Muscle layer of duodenum (tissue), 2 donors: ENCODE measurements at regions not wholly inside any gene's neighbourhood (a gene's known extent, or its start where the extent isn't known, plus 50 kb on each side); places are given as distances from the start of the nearest gene placed in this dataset.

ENCODE experiments used
- H3K27ac ChIP-seq: one replicate; pipeline ENCODE4 v1.7.0; 2013; ENCODE audit warnings: mild to moderate bottlenecking, low read length
- H3K27me3 ChIP-seq: one replicate; pipeline ENCODE4 v1.7.0; 2013; ENCODE audit warnings: low read depth, mild to moderate bottlenecking, control low read depth, low read length
- H3K36me3 ChIP-seq, 2 donors: one replicate each; pipeline ENCODE4 v1.7.0; 2013; ENCODE audit warnings: low read length in 2 of 2, control low read depth in 1 of 2, mild to moderate bottlenecking in 1 of 2; ENCODE audit not compliant: insufficient read depth in 2 of 2, control insufficient read depth in 1 of 2
- H3K4me1 ChIP-seq, 2 donors: one replicate each; pipeline ENCODE4 v1.7.0; 2013; ENCODE audit warnings: low read length in 2 of 2, mild to moderate bottlenecking in 2 of 2, control low read depth in 1 of 2, moderate library complexity in 1 of 2; ENCODE audit not compliant: insufficient read depth in 2 of 2, control insufficient read depth in 1 of 2
- H3K4me3 ChIP-seq, 2 donors: one replicate each; pipeline ENCODE4 v1.7.0; 2013; ENCODE audit warnings: low read length in 2 of 2, low read depth in 1 of 2, mild to moderate bottlenecking in 1 of 2
- H3K9me3 ChIP-seq, 2 donors: one replicate each; pipeline ENCODE4 v1.7.0; 2013; ENCODE audit warnings: low read length in 2 of 2, control low read depth in 1 of 2, mild to moderate bottlenecking in 1 of 2; ENCODE audit not compliant: control insufficient read depth in 1 of 2
- donor health status: healthy.

DNA sequence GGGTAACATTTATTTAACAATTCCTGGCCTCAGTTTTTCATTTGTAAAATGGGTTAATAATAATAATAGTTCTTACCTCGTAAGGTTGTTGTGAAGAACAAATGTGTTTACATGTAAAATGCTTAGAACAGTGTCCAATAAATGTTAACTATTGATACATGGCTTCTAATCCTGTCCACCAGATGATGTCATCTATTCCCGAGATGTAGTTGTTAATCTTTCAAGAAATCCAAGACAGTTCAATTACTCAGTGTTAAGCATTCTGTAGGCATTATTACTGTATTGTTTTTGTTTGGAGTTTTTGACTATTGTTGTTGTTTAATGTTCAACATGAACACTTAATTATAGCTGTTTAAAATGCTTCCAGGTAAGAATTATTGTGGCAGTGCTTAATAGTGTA is 131.0 kb upstream of the FNDC3A start:
- no peak overlapping the region for H3K4me3 ChIP-seq
- no peak overlapping the region for H3K27ac ChIP-seq
- H3K36me3 ChIP-seq, result no peaks in the 10 kb centered on the region
- H3K4me1 ChIP-seq, result no peaks in the 10 kb centered on the region
- no peaks in the 10 kb centered on the region for H3K9me3 ChIP-seq
- H3K27me3 ChIP-seq, result no peaks in the 10 kb centered on the region

DNA sequence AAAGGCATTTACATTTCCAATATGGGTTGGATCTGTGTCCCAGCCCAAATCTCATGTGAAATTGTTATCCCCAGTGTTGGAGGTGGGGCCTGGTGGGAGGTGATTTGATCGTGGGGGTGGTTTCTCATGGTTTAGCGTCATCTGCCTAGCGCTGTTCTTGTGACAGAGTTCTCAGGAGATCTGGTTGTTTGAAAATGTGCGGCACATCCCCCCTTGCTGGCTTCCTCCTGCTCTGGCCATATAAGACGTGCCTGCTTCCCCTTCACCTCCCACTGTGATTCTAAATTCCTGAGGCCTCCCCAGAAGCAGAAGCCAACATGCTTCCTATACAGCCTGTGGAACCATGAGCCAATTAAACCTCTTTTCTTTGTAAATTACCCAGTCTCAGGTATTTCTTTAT is 126.2 kb upstream of the FNDC3A start:
- H3K4me1 ChIP-seq, result no peaks in the 10 kb centered on the region
- H3K27ac ChIP-seq, result no peak overlapping the region

GRCh38 chr13:48851707-48852106 is 124.0 kb upstream of the FNDC3A start:
- no peak overlapping the region for H3K27ac ChIP-seq

More for the DNA sequence above, 126.2 kb upstream of the FNDC3A start:
- no peaks in the 10 kb centered on the region for H3K9me3 ChIP-seq
- no peak overlapping the region for H3K4me3 ChIP-seq
- no peaks in the 10 kb centered on the region for H3K36me3 ChIP-seq
- H3K27me3 ChIP-seq, result no peaks in the 10 kb centered on the region

DNA sequence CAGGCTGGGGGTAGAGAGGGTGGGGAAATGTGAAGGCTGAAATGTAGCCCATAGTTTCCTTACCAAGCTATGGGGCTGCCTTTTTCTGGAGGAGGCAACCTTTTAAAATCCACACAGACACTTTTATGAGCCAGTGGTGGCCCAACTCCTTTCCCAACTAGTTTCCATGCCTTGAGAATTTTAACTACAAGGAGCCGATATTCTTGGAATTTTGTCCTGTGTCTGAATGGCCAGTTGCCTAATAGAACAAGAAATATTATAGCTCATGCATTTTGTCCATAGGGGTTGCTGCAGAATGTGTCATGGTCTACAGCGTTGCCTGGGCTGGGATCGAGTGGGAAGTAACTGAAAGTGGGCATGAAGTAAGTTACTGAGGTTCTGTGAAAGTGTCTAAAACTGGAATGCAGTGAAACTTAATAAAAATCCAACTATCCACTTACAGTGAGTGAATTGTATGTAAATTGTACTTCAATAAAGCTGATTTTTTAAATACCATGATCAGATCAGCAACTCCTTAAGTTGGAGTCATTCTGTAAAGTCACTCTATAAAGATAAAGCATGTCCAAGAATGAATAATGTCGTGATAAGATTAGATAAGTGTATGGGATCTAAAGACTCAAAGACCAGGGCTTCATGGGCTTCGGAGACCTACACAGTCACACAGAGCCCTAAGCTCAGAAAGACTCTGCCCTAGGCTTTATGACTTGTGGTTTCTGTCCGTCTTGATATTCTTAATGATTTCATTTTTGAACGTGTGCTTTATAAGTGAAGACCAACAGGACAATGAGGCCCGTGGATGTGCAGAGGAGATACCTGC is 122.6 kb upstream of the FNDC3A start:
- no peaks in the 10 kb centered on the region for H3K4me1 ChIP-seq
- H3K27me3 ChIP-seq, result no peaks in the 10 kb centered on the region
- no peak overlapping the region for H3K4me3 ChIP-seq
- no peaks in the 10 kb centered on the region for H3K36me3 ChIP-seq
- H3K27ac ChIP-seq, result no peak overlapping the region
- H3K9me3 ChIP-seq, result no peaks in the 10 kb centered on the region

More at GRCh38 chr13:48851707-48852106, 124.0 kb upstream of the FNDC3A start:
- Histone ChIP-seq H3K4me1 (no peaks in the 10 kb centered on the region), H3K36me3 (no peaks in the 10 kb centered on the region), H3K4me3 (no peak overlapping the region), H3K9me3 (no peaks in the 10 kb centered on the region), H3K27me3 (no peaks in the 10 kb centered on the region)

DNA sequence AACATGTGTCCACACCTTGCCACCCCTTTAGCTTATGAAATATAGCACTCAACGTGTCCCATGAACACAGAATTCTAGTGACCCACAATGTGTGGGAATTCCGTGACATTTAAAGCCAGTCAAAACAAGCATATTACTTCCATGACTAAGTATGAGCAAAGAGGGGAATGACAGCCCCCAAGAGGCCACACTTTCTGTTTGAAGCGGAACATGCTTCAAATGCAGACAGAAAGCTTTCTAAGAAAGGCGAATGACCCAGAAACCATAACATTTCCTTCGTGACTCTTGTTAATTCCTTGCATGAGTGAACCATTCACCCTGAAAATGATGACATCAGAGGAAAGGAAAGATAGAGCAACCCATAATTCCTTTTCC is 122.0 kb upstream of the FNDC3A start:
- Histone ChIP-seq H3K4me3 (no peak overlapping the region), H3K36me3 (no peaks in the 10 kb centered on the region), H3K4me1 (no peaks in the 10 kb centered on the region), H3K27me3 (no peaks in the 10 kb centered on the region), H3K9me3 (no peaks in the 10 kb centered on the region), H3K27ac (no peak overlapping the region)

GRCh38 chr13:48857576-48857975 is 118.1 kb upstream of the FNDC3A start:
- Histone ChIP-seq H3K36me3 (no peaks in the 10 kb centered on the region), H3K9me3 (no peaks in the 10 kb centered on the region), H3K27ac (no peak overlapping the region), H3K4me3 (no peak overlapping the region), H3K27me3 (no peaks in the 10 kb centered on the region), H3K4me1 (no peaks in the 10 kb centered on the region)

DNA sequence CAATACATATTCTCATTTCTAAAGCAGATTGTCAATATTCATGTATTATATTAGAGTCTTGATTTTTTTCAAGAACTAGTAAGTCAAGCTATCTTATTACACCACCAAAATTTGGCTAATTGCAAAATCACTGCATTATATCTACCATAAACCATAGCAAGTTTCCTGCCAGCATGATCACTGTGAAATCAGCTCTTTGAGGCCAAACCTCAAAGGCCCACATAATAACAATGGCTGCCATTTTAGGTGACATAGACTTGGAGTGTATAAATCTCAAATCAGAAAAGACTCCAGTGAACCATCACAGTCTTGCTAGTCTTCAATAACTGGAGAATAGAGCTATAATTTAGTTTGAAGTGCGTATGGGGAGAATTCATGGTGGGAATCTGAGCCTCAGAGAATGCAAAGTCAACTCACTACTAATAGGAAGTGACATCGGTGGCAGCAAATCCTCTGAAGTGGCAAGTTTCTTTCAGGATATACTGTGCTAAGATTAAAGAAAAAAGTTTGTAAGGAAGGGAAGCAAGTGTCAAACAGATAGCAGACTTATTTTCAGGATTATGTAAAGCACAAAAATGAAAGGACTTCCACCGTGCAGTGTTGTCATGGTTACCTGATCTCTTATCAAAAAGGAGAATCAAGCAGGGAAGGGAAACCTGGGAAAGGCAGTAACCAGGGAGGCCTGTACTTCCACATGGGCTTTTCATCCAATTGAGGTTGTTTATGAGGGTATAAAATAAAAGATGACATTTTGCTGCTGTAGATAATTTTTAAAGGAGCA is 117.4 kb upstream of the FNDC3A start:
- Histone ChIP-seq H3K27ac (no peak overlapping the region), H3K9me3 (no peaks in the 10 kb centered on the region), H3K4me3 (no peak overlapping the region), H3K36me3 (no peaks in the 10 kb centered on the region), H3K4me1 (no peaks in the 10 kb centered on the region), H3K27me3 (no peaks in the 10 kb centered on the region)

DNA sequence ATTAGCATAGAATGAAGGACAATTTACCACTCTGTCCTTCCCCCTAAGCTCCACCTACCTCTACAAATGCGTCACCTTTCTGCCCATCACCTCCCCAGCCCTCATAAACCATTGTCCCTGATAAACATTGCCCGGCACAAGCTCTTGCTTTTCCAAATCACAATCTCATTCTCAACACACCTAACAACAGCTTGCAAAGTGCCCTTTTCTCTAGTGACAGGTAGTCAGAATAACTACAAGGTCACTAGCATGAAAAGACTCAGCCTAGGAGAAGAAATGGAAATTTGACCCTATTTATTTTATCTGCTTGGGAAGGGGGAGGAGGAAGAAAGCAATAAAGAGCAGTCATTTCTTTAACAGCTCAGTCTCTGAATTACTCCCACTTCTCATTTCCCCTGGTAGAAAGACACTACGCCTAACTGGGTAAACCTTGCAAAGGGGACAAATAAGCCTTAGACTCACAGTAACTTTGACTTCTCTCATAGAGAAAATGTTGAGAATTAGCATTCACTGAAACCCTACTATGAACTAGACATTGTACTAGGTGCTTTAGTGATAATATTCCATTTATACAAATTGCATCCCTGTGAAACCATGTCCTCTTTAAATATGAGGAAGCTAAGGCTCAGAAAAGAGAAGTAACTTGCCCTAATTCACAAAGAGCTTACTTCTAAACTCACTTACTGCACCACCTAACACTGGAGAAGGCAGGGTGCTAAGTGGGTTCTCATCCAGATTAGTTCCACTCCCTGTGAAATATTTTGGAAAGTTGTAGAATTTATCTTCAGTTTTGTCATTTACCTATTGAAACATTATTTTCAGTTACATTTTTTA is 116.2 kb upstream of the FNDC3A start:
- Histone ChIP-seq H3K27me3 (no peaks in the 10 kb centered on the region), H3K27ac (no peak overlapping the region), H3K4me1 (no peaks in the 10 kb centered on the region), H3K9me3 (no peaks in the 10 kb centered on the region), H3K4me3 (no peak overlapping the region), H3K36me3 (no peaks in the 10 kb centered on the region)

DNA sequence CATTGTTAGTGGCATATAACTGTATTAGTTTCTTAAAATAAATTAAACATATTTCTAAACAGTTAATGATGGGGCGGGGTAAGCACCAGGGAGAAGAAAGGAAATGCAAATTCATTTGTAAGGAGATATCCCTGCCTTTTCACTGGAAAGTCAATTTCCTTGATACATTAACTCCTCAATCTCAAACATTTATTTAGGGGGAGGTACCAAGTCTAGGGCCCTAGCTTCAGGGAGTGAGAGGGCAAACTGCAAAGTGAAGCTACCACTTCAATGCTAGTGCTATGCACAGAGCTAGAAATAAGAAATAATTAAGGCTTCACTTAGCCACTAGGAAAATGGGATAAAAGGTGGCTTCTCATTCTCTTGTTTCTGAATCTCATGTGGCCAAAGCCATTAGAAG is 115.3 kb upstream of the FNDC3A start:
- Histone ChIP-seq H3K4me3 (no peak overlapping the region), H3K36me3 (no peaks in the 10 kb centered on the region), H3K4me1 (no peaks in the 10 kb centered on the region), H3K27me3 (no peaks in the 10 kb centered on the region), H3K27ac (no peak overlapping the region), H3K9me3 (no peaks in the 10 kb centered on the region)

DNA sequence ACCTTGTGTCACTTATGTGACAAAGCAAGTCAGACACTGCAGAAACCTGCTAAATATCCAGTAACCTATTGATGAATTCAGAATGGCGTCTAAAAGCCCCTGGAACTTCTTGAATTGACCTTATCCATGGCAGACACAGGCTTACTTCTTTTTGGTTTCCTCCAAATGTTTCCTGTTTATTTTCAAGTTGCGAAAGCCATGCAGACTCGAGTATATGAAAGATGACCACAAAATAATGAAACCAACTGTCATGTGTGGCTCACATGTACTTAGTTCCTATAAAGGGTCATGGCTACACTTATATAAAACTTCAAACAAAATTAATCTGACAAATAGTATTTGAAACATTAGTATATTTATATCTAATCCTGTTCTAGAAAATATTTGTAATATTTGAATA is 113.1 kb upstream of the FNDC3A start:
- H3K9me3 ChIP-seq, result no peaks in the 10 kb centered on the region
- H3K4me3 ChIP-seq, result no peak overlapping the region
- H3K27ac ChIP-seq, result no peak overlapping the region
- no peaks in the 10 kb centered on the region for H3K4me1 ChIP-seq
- H3K27me3 ChIP-seq, result no peaks in the 10 kb centered on the region
- H3K36me3 ChIP-seq, result no peaks in the 10 kb centered on the region

- Histone ChIP-seq H3K9me3 (no peaks in the 10 kb centered on the region), H3K27ac (no peak overlapping the region), H3K4me1 (no peaks in the 10 kb centered on the region), H3K27me3 (no peaks in the 10 kb centered on the region), H3K36me3 (no peaks in the 10 kb centered on the region), H3K4me3 (no peak overlapping the region)
Measured at GRCh38 chr13:48864100-48864499, 111.6 kb upstream of the FNDC3A start.
